Upper lobe of right lung (tissue), 1 donor: ENCODE measurements at regions not wholly inside any gene's neighbourhood (a gene's known extent, or its start where the extent isn't known, plus 50 kb on each side); places are given as distances from the start of the nearest gene placed in this dataset.
"Not testable (repeated sequence)": the region's sequence is repeated elsewhere in the genome, so short reads cannot be mapped to it uniquely, and the experiment has no call there.

Experiments used
- ATAC-seq: fragments of 200-7000 bp; cut with Tn5 transposase; one replicate; pipeline ENCODE4 v1.9.1; 2020; ENCODE audit warnings: mild to moderate bottlenecking, moderate library complexity
- DNase-seq: peaks from one replicate; pipeline ENCODE4 v3.0.0-alpha.2; 2020
- H3K27ac ChIP-seq: fragments of 200-600 bp; one replicate; pipeline ENCODE4 v1.8.0; 2022
- H3K27me3 ChIP-seq: fragments of 200-600 bp; one replicate; pipeline ENCODE4 v1.8.0; 2022; ENCODE audit warnings: mild to moderate bottlenecking
- H3K36me3 ChIP-seq: fragments of 200-600 bp; one replicate; pipeline ENCODE4 v1.8.0; 2022
- H3K4me1 ChIP-seq: fragments of 200-600 bp; one replicate; pipeline ENCODE4 v1.8.0; 2022
- H3K4me3 ChIP-seq: fragments of 200-600 bp; one replicate; pipeline ENCODE4 v1.8.0; 2022; ENCODE audit warnings: mild to moderate bottlenecking
- H3K9me3 ChIP-seq: fragments of 200-600 bp; one replicate; pipeline ENCODE4 v1.8.0; 2022
- CTCF ChIP-seq: fragments of 200-600 bp; IDR thresholded peaks from one replicate; pipeline ENCODE4 v1.8.0; 2022; ENCODE audit warnings: antibody characterized with exemption
- intact Hi-C: fragments of 100-400 bp; cut with DNase I; formaldehyde crosslinking; loops from one replicate; pipeline ENCODE4 v1.11.0; 2022
- donor health status: DM: no; HTN: yes; CAD: no; lungs with severe emphysema.

GRCh38 chr17:31679667-31680066, 179.4 kb downstream of the COPRS start:
- no peaks in the 10 kb centered on the region for H3K4me1 ChIP-seq
- no peaks in the 10 kb centered on the region for H3K36me3 ChIP-seq
- H3K27ac ChIP-seq, result no peak overlapping the region
- no peaks in the 10 kb centered on the region for H3K27me3 ChIP-seq
- DNase-seq (no peak), ATAC-seq (no peak)
- no peaks in the 10 kb centered on the region for H3K9me3 ChIP-seq
- TF ChIP-seq CTCF, result no peak
- H3K4me3 ChIP-seq, result no peak overlapping the region
- intact Hi-C loops, result no loop called here

GRCh38 chr17:31678431-31678830, 180.6 kb downstream of the COPRS start:
- Histone ChIP-seq H3K4me3 (no peak overlapping the region), H3K27ac (no peak overlapping the region), H3K4me1 (no peaks in the 10 kb centered on the region), H3K9me3 (no peaks in the 10 kb centered on the region), H3K36me3 (no peaks in the 10 kb centered on the region), H3K27me3 (no peaks in the 10 kb centered on the region)
- DNase-seq, result no peak
- TF ChIP-seq CTCF, result no peak
- intact Hi-C loops, result no loop called here
- no peak for ATAC-seq

GRCh38 chr17:31677681-31678080, 181.4 kb downstream of the COPRS start:
- TF ChIP-seq CTCF, result no peak
- ATAC-seq, result no peak

GRCh38 chr17:31677036-31677435, 182.0 kb downstream of the COPRS start:
- H3K4me3 ChIP-seq, result no peak overlapping the region
- intact Hi-C loops, result no loop called here
- H3K27me3 ChIP-seq, result peaks cover 6% of the 10 kb centered on the region
- TF ChIP-seq CTCF, result no peak
- ATAC-seq (no peak), DNase-seq (no peak)
- no peak overlapping the region for H3K27ac ChIP-seq
- no peaks in the 10 kb centered on the region for H3K36me3 ChIP-seq
- no peaks in the 10 kb centered on the region for H3K4me1 ChIP-seq
- no peaks in the 10 kb centered on the region for H3K9me3 ChIP-seq

More at GRCh38 chr17:31677681-31678080, 181.4 kb downstream of the COPRS start:
- DNase-seq, result no peak
- intact Hi-C loops, result no loop called here
- Histone ChIP-seq H3K4me3 (no peak overlapping the region), H3K27me3 (peaks cover 6% of the 10 kb centered on the region), H3K9me3 (no peaks in the 10 kb centered on the region), H3K27ac (no peak overlapping the region), H3K4me1 (no peaks in the 10 kb centered on the region), H3K36me3 (no peaks in the 10 kb centered on the region)

DNA sequence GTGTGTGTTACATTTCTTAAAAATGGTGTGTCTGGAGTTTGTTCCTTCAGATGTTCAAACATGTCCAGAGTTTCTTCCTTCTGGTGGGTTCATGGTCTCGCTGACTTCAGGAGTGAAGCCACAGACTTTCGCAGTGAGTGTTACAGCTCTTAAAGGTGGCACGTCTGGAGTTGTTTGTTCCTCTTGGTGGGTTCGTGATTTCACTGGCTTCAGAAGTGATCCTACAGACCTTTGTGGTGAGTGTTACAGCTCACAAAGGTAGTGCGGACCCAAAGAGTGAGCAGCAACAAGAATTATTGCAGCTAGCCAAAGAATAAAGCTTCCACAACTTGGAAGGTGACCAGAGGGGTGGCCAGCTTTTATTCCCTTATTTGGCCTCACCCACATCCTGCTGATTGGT, 183.7 kb downstream of the COPRS start:
- not testable (repeated sequence) for H3K9me3 ChIP-seq, H3K27me3 ChIP-seq

DNA sequence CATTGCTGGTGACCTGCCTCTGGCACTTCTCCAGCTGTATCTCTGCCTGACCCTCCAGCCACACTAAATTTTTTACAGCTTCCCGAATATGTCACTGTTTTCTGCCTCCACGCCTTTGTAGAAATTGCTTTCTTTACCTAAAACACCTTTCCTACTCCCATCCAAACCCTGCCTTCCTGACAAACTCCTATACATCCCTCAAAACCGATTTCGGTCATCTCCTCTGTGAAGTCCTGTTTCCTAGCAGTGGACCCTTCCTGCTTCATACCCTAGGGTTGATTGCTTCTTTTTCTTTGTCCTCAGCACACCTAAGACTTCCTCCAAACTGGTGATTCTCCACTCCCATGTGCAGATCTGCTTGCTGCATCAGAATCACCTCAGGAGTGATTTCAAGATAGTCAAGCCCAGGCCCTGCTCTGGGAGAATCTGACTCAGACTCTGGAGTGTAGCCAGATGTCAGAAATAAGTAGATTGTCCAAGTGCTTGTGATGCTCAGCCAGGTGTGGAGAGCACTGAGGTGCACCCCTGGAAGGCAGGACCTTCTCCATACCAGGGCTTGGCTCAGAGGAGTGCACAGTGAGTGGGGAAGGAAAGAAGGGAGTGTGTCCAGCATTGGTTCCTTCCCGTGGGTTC, 184.2 kb downstream of the COPRS start:
- intact Hi-C loops, result no loop called here
- Histone ChIP-seq H3K36me3 (no peaks in the 10 kb centered on the region), H3K9me3 (no peaks in the 10 kb centered on the region), H3K27me3 (peaks cover 6% of the 10 kb centered on the region), H3K4me3 (no peak overlapping the region), H3K4me1 (no peaks in the 10 kb centered on the region), H3K27ac (no peak overlapping the region)
- TF ChIP-seq CTCF, result no peak
- DNase-seq, result no peak
- no peak for ATAC-seq

More for the DNA sequence above, 183.7 kb downstream of the COPRS start:
- H3K4me1 ChIP-seq, intact Hi-C loops, DNase-seq, H3K27ac ChIP-seq, H3K36me3 ChIP-seq, H3K4me3 ChIP-seq, ATAC-seq: not testable (repeated sequence)
